ENCODE measurements at regions not wholly inside any gene's neighbourhood (a gene's known extent, or its start where the extent isn't known, plus 50 kb on each side); places are given as distances from the start of the nearest gene placed in this dataset.

GRCh38 chr9:119597499-119597898, 228.3 kb upstream of the BRINP1 start:
- no peaks in the 10 kb centered on the region for H3K79me2 ChIP-seq (ENCODE audit: insufficient read depth, low read length)
- H3K4me2 ChIP-seq (ENCODE audit: low read length) = no peak overlapping the region
- H3K4me1 ChIP-seq (ENCODE audit: insufficient read depth, low read length, severe bottlenecking) = no peaks in the 10 kb centered on the region
- no peaks in the 10 kb centered on the region for H4K20me1 ChIP-seq (ENCODE audit: insufficient read depth, low read length)
- no peak overlapping the region for H2AFZ ChIP-seq (ENCODE audit: low read length)
- no peaks in the 10 kb centered on the region for H3K27me3 ChIP-seq (ENCODE audit: insufficient read depth, low read length)
- H3K36me3 ChIP-seq (ENCODE audit: insufficient read depth, low read length) = no peaks in the 10 kb centered on the region
- no peaks in the 10 kb centered on the region for H3F3A ChIP-seq (ENCODE audit: insufficient read depth, low read length)
- H3K9me2 ChIP-seq (ENCODE audit: low read depth, low read length) = no peaks in the 10 kb centered on the region
- no peak overlapping the region for H3K27ac ChIP-seq (ENCODE audit: low read depth, low read length, poor library complexity, severe bottlenecking)
- H3K4me3 ChIP-seq (ENCODE audit: low read depth, low read length, poor library complexity, severe bottlenecking) = no peak overlapping the region
- no peak overlapping the region for H3K9ac ChIP-seq (ENCODE audit: low read length)
- no peaks in the 10 kb centered on the region for H3K9me3 ChIP-seq (ENCODE audit: low read length)
- TF ChIP-seq CTCF (IDR thresholded peaks at IDR 0.05; ENCODE audit: low read length) (no peak), EZH2 (IDR thresholded peaks at IDR 0.05; ENCODE audit: borderline replicate concordance, low read length) (no peak)

- no peak for TF ChIP-seq EZH2 (IDR thresholded peaks at IDR 0.05; ENCODE audit: borderline replicate concordance, low read length)
- TF ChIP-seq CTCF (IDR thresholded peaks at IDR 0.05; ENCODE audit: low read length) = no peak
- Histone ChIP-seq H3K9ac (ENCODE audit: low read length) (no peak overlapping the region), H3K27ac (ENCODE audit: low read depth, low read length, poor library complexity, severe bottlenecking) (no peak overlapping the region), H3F3A (ENCODE audit: insufficient read depth, low read length) (no peaks in the 10 kb centered on the region), H3K4me3 (ENCODE audit: low read depth, low read length, poor library complexity, severe bottlenecking) (no peak overlapping the region), H4K20me1 (ENCODE audit: insufficient read depth, low read length) (no peaks in the 10 kb centered on the region), H3K79me2 (ENCODE audit: insufficient read depth, low read length) (no peaks in the 10 kb centered on the region), H3K9me3 (ENCODE audit: low read length) (no peaks in the 10 kb centered on the region), H3K4me2 (ENCODE audit: low read length) (no peak overlapping the region), H2AFZ (ENCODE audit: low read length) (no peak overlapping the region), H3K36me3 (ENCODE audit: insufficient read depth, low read length) (no peaks in the 10 kb centered on the region), H3K4me1 (ENCODE audit: insufficient read depth, low read length, severe bottlenecking) (no peaks in the 10 kb centered on the region), H3K27me3 (ENCODE audit: insufficient read depth, low read length) (no peaks in the 10 kb centered on the region), H3K9me2 (ENCODE audit: low read depth, low read length) (no peaks in the 10 kb centered on the region)
Measured at GRCh38 chr9:119596703-119597102, 227.5 kb upstream of the BRINP1 start.

- no peaks in the 10 kb centered on the region for H3K36me3 ChIP-seq (ENCODE audit: insufficient read depth, low read length)
- no peaks in the 10 kb centered on the region; the same call in 1 of the 2 replicates for H3K27me3 ChIP-seq (ENCODE audit: insufficient read depth, low read length)
- H3K9ac ChIP-seq (ENCODE audit: low read length) = no peak overlapping the region
- no peaks in the 10 kb centered on the region for H3K4me1 ChIP-seq (ENCODE audit: insufficient read depth, low read length, severe bottlenecking)
- H2AFZ ChIP-seq (ENCODE audit: low read length) = no peak overlapping the region
- no peak overlapping the region for H3K4me3 ChIP-seq (ENCODE audit: low read depth, low read length, poor library complexity, severe bottlenecking)
- no peaks in the 10 kb centered on the region for H3K79me2 ChIP-seq (ENCODE audit: insufficient read depth, low read length)
- no peak for TF ChIP-seq CTCF (IDR thresholded peaks at IDR 0.05; ENCODE audit: low read length)
- TF ChIP-seq EZH2 (IDR thresholded peaks at IDR 0.05; ENCODE audit: borderline replicate concordance, low read length) = no peak
- no peaks in the 10 kb centered on the region for H3K9me2 ChIP-seq (ENCODE audit: low read depth, low read length)
- H3K9me3 ChIP-seq (ENCODE audit: low read length) = no peaks in the 10 kb centered on the region
- no peaks in the 10 kb centered on the region for H3F3A ChIP-seq (ENCODE audit: insufficient read depth, low read length)
- H3K27ac ChIP-seq (ENCODE audit: low read depth, low read length, poor library complexity, severe bottlenecking) = no peak overlapping the region
- no peak overlapping the region for H3K4me2 ChIP-seq (ENCODE audit: low read length)
- H4K20me1 ChIP-seq (ENCODE audit: insufficient read depth, low read length) = no peaks in the 10 kb centered on the region
Measured at GRCh38 chr9:119588874-119589744, 219.9 kb upstream of the BRINP1 start.

All from OCI-LY1 (cell line).